GM13976 (cell line): ENCODE measurements at regions not wholly inside any gene's neighbourhood (a gene's known extent, or its start where the extent isn't known, plus 50 kb on each side); places are given as distances from the start of the nearest gene placed in this dataset.
"Not testable (repeated sequence)": the region's sequence is repeated elsewhere in the genome, so short reads cannot be mapped to it uniquely, and the experiment has no call there.

Experiments used
- DNase-seq: peaks from one replicate; pipeline ENCODE4 v3.0.0; 2012; ENCODE audit warnings: low spot score
- CTCF ChIP-seq: IDR thresholded peaks from 2 replicates; pipeline ENCODE4 v1.5.1; 2012; ENCODE audit warnings: borderline replicate concordance, mild to moderate bottlenecking; ENCODE audit not compliant: insufficient read depth; ENCODE audit errors: extremely low read depth, missing control alignments, control extremely low read depth
- in situ Hi-C: fragments of 300-500 bp; cut with MboI; formaldehyde crosslinking; loops from one replicate; pipeline ENCODE4 v1.12.0; 2022; ENCODE audit warnings: low sequenced_read_pairs, mixed read lengths, inconsistent platforms; ENCODE audit not compliant: unreplicated experiment

GRCh38 chr2:166647935-166648334 is 153.9 kb upstream of the SCN7A start:
- no peak for DNase-seq

GRCh38 chr2:166643980-166644379 is 149.9 kb upstream of the SCN7A start:
- in situ Hi-C loops, result no loop called here
- no peak for DNase-seq
- no peak for TF ChIP-seq CTCF

More at GRCh38 chr2:166647935-166648334, 153.9 kb upstream of the SCN7A start:
- in situ Hi-C loops, result no loop called here
- no peak for TF ChIP-seq CTCF

GRCh38 chr2:166641516-166641915 is 147.5 kb upstream of the SCN7A start:
- in situ Hi-C loops, DNase-seq: not testable (repeated sequence)

- no peak for TF ChIP-seq CTCF
- in situ Hi-C loops, result no loop called here
- DNase-seq, result no peak
Observed at GRCh38 chr2:166637051-166637450, 143.0 kb upstream of the SCN7A start.

GRCh38 chr2:166634706-166635105 is 140.7 kb upstream of the SCN7A start:
- DNase-seq, result no peak
- in situ Hi-C loops, result no loop called here
- TF ChIP-seq CTCF, result no peak

GRCh38 chr2:166632616-166633015 is 138.6 kb upstream of the SCN7A start:
- in situ Hi-C loops, result no loop called here
- no peak for DNase-seq
- no peak for TF ChIP-seq CTCF

- no peak for DNase-seq
- in situ Hi-C loops, result no loop called here
- no peak for TF ChIP-seq CTCF
Observed at GRCh38 chr2:166628478-166629136, 134.6 kb upstream of the SCN7A start.
